SK-N-MC (cell line): ENCODE measurements at regions not wholly inside any gene's neighbourhood (a gene's known extent, or its start where the extent isn't known, plus 50 kb on each side); places are given as distances from the start of the nearest gene placed in this dataset.

Experiments
- DNase-seq: peaks from one replicate; pipeline ENCODE4 v3.0.0-alpha.2; 2011; ENCODE audit warnings: low read depth, low spot score
- H3K27ac ChIP-seq: fragments of 200-600 bp; sonication (generic); 2 replicates; pipeline ENCODE4 v1.5.1; 2016; ENCODE audit warnings: mixed run types
- H3K36me3 ChIP-seq: fragments of 200-600 bp; sonication (generic); 2 replicates; pipeline ENCODE4 v1.6.1; 2017; ENCODE audit warnings: antibody characterized with exemption, low read length, mixed read lengths; ENCODE audit not compliant: insufficient read depth
- H3K4me3 ChIP-seq: fragments of 200-600 bp; sonication (generic); 2 replicates; pipeline ENCODE4 v1.5.1; 2016
- H3K9ac ChIP-seq: fragments of 200-600 bp; sonication (generic); 2 replicates; pipeline ENCODE4 v1.8.0; 2017; ENCODE audit warnings: mixed run types, mixed read lengths; ENCODE audit not compliant: insufficient read length
- H3K9me3 ChIP-seq: fragments of 200-600 bp; sonication (generic); 2 replicates; pipeline ENCODE4 v1.6.1; 2017; ENCODE audit warnings: low read depth, mild to moderate bottlenecking, antibody characterized with exemption, low read length, moderate library complexity, mixed read lengths
- EZH2 ChIP-seq: fragments of 200-600 bp; sonication (generic); IDR thresholded peaks from one replicate; pipeline ENCODE4 v1.6.1; 2017; ENCODE audit warnings: antibody characterized with exemption
- FOXP2 ChIP-seq: optimal IDR thresholded peaks from 2 replicates; pipeline ENCODE3; 2011; ENCODE audit warnings: mild to moderate bottlenecking, moderate library complexity; ENCODE audit not compliant: insufficient read depth; ENCODE audit errors: extremely low read length, control extremely low read depth
- POLR2AphosphoS5 ChIP-seq: IDR thresholded peaks from 2 replicates; pipeline ENCODE4 v1.6.1; 2012; ENCODE audit warnings: mild to moderate bottlenecking, low read depth, low read length, borderline replicate concordance

DNA sequence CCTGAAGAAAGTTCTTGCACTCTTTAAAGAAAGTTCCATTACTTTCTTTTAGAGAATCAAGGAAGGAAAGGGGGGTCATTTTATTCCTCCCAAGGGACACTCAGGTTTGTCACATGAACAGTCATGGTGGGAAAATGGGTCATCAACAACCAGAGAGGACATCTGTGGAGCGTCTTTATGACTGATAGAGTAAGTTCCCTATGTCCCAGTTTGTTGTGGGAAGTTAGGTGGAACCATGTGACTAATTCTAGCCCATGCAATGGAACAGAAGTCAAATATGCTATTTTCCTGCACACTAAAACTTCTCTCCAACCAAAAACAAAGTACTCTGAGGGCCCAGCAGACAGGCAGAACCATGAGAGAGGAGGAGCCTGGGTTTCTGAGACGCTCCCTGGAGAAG, 165.6 kb upstream of the SERTAD2 start:
- Histone ChIP-seq H3K36me3 (no peaks in the 10 kb centered on the region), H3K9me3 (no peaks in the 10 kb centered on the region), H3K9ac (no peak overlapping the region), H3K27ac (no peak overlapping the region), H3K4me3 (no peak overlapping the region)
- TF ChIP-seq POLR2AphosphoS5, result no peak
- no peak for TF ChIP-seq EZH2
- no peak for TF ChIP-seq FOXP2
- no peak for DNase-seq

DNA sequence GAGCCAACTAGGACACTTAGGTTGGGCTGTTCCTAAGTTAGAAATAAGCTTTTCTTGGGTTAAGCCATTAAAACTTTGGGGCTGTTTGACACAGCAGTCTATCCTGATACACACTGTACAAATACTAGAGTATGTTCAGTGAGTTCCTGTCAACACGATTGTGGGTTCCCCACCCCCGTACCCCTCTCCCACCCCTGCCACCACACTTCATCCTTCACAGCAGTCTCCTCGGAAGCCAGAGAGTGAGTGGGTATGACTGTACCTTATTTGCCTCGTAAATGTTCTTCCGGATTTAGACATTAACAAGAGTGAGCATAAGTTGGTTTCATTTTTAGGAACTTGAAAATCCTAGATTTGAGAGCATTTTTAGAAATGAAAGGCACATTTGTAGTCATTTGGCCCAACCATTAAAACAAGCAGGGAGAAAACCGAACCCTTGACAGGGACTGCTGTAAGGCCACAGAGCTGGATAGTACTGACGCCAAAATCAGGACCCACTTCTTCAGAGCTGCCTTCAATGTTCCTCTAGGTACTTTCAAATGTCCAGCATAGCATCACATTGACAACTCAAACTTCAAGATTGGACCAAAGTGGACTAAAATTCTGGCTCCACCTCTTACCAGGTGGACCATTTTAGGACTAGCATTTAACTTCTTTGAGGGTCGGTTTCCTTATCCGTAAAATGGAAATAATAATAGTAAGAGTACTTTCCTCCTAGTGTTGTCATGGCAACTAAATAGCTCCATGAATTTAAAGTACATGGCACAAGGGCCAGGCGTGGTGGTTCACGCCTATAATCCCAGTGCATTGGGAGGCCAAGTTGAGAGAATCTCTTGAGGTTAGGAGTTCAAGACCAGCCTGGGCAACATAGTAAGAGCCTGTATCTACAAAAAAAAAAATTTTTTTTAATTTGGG, 166.3 kb upstream of the SERTAD2 start:
- H3K27ac ChIP-seq, result no peak overlapping the region
- no peak for TF ChIP-seq EZH2
- TF ChIP-seq POLR2AphosphoS5, result no peak
- TF ChIP-seq FOXP2, result no peak
- no peaks in the 10 kb centered on the region for H3K9me3 ChIP-seq
- H3K36me3 ChIP-seq, result no peaks in the 10 kb centered on the region
- H3K9ac ChIP-seq, result no peak overlapping the region
- no peak overlapping the region for H3K4me3 ChIP-seq
- no peak for DNase-seq

DNA sequence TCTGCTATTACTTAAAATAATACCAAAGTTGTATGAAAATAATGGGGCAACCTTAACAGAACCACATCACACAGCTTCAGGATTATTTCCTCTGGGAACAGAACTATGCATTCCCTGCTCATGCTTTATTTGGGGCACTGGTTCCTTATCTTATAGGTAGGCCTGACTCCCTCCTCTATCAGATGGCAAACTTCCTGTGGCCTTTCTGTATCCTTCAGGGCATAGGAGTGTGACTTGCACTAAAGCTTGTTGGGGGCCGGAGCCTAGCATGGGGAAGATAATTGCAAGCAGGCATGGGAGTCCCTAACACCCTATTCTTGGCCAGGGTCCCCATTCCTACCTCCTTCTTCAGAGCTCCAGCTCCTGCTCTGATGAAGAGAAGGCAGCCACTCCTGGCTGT, 167.2 kb upstream of the SERTAD2 start:
- Histone ChIP-seq H3K27ac (no peak overlapping the region), H3K36me3 (no peaks in the 10 kb centered on the region)

DNA sequence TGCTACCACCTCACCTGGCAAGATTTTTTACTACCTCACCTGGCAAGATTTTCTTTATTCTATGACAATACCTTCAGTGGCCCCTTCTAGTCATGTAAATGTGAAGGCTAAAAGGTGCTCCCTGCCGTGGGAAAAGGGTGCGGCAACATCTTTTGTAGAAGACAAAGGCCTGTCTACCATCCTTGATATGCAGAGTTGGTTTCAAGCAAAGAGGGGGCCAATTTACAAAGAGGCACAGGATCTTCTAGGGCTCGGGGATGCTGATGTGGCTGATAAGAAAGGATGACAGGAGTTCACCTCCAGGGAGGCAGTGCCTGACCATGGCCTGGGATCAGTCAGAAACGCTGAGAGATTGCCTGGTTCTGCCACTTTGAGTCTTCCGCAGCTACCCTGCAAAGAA, 165.4 kb upstream of the SLC1A4 start:
- H3K9me3 ChIP-seq, result no peaks in the 10 kb centered on the region
- no peak overlapping the region for H3K9ac ChIP-seq
- no peak overlapping the region for H3K4me3 ChIP-seq
- H3K27ac ChIP-seq, result no peak overlapping the region
- TF ChIP-seq EZH2, result no peak
- no peak for TF ChIP-seq FOXP2
- no peak for TF ChIP-seq POLR2AphosphoS5
- no peaks in the 10 kb centered on the region for H3K36me3 ChIP-seq
- DNase-seq, result no peak

More for the DNA sequence above, 167.2 kb upstream of the SERTAD2 start:
- no peak for DNase-seq
- Histone ChIP-seq H3K9ac (no peak overlapping the region), H3K4me3 (no peak overlapping the region), H3K9me3 (no peaks in the 10 kb centered on the region)
- TF ChIP-seq POLR2AphosphoS5 (no peak), FOXP2 (no peak), EZH2 (no peak)

DNA sequence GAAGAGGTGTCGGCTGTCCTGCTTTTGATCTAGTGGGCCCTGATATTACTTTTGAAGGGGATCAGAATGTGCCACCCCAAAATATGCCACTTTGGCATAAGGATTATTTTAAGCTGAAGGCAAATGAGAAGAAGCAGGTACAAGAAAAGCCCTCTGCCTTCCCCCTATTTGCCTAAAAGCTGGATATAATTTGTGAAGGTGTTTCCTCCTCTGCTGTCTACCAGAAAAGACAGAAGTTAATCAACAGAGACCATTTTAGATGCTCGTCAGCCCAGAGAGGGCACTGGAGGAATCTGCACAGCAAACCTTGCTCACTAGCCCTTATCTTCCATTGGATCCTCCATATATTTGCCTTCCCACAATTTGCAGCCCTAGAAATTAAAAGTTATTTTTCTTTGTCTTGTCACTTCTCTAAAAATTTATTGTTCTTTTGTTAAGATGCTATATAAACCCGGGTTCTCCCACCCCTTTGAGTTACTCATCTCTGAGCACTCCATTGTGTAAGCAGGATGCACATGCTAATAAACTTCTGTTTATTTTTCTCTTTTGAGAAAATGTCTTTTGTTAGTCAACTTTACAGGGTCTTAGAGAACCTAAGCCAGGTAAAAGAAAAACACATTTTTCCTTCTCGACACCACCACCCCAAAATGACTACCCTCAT, 163.2 kb upstream of the SLC1A4 start:
- Histone ChIP-seq H3K9ac (no peak overlapping the region), H3K36me3 (no peaks in the 10 kb centered on the region), H3K9me3 (no peaks in the 10 kb centered on the region), H3K4me3 (no peak overlapping the region), H3K27ac (no peak overlapping the region)
- no peak for TF ChIP-seq POLR2AphosphoS5
- no peak for DNase-seq

DNA sequence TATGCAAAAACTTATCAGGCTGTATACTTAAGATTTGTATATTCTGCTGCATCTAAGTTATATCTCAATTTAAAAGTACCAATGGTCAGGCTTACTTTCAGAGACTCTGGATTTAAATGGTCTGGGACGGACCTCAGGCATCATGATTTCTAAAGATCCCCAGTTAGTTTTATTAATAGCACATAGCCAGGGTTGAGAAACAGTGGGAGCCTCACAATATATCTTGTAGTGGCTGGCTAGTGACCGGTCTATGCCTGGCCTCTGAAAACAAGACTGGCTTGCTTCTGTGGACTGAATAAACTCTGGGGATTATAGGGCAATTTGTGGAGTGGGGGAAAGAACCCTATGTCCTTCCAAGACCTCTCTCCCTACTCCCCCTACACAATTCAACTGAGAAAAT, 162.5 kb upstream of the SLC1A4 start:
- H3K4me3 ChIP-seq, result no peak overlapping the region
- no peak for DNase-seq
- no peaks in the 10 kb centered on the region for H3K36me3 ChIP-seq
- TF ChIP-seq POLR2AphosphoS5 (no peak), FOXP2 (no peak), EZH2 (no peak)
- H3K9me3 ChIP-seq, result no peaks in the 10 kb centered on the region
- no peak overlapping the region for H3K9ac ChIP-seq
- no peak overlapping the region for H3K27ac ChIP-seq

DNA sequence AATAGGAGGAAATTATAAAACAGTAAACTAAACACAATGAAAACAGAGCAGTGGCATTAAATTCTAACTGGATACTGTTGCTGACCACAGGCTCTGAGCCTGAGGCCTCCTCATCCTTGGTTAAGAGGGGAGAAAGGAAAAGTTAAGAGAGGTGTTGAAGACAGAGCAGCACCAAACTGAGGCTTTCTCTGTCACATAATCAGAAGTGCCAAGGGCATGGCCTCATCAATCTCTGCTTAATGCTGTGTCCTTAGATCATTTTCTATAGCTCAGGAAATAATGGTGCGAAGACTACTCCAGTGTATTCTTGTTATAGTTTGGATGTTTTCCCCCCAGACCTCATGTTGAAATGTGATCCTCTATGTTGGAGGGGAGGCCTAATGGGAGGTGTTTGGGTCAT, 160.9 kb upstream of the SLC1A4 start:
- Histone ChIP-seq H3K27ac (no peak overlapping the region), H3K4me3 (no peak overlapping the region), H3K36me3 (no peaks in the 10 kb centered on the region), H3K9me3 (no peaks in the 10 kb centered on the region), H3K9ac (no peak overlapping the region)
- TF ChIP-seq POLR2AphosphoS5, result no peak
- TF ChIP-seq EZH2, result no peak
- no peak for TF ChIP-seq FOXP2
- no peak for DNase-seq

DNA sequence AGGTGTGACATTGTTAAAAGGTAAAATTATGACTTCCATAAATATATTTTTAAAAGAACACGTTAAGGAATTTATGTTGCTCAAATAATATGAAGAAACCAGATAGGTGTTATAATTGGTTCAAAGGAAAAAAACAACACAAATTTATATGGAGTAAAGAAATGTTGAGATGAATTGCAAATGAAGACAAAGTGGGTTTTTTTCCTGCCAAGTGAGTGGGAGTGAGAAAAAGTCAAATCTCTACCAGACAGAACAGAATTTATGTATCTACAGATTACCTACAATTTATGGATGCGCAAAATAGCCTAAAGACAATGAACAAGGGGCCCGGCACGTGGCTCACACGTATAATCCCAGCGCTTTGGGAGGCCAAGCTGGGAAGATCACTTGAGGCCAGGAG, 159.7 kb upstream of the SLC1A4 start:
- DNase-seq, result no peak
- H3K4me3 ChIP-seq, result no peak overlapping the region
- no peak overlapping the region for H3K9ac ChIP-seq
- TF ChIP-seq FOXP2 (no peak), POLR2AphosphoS5 (no peak), EZH2 (no peak)
- no peak overlapping the region for H3K27ac ChIP-seq
- H3K36me3 ChIP-seq, result no peaks in the 10 kb centered on the region
- no peaks in the 10 kb centered on the region for H3K9me3 ChIP-seq
